ENCODE measurements at regions not wholly inside any gene's neighbourhood (a gene's known extent, or its start where the extent isn't known, plus 50 kb on each side); places are given as distances from the start of the nearest gene placed in this dataset.

GRCh38 chr7:53993224-53993623, 549.0 kb upstream of the VSTM2A start:
- TF ChIP-seq POLR2A (IDR thresholded peaks at IDR 0.05; ENCODE audit: low read length) (no peak), GATA1 (IDR thresholded peaks at IDR 0.05; ENCODE audit: low read depth, low read length) (no peak)
